Activated T-cell treated with anti-CD3 and anti-CD28 coated beads, Interleukin-2, amount 50 U/mL, for 72 hours (primary cell): ENCODE measurements at regions not wholly inside any gene's neighbourhood (a gene's known extent, or its start where the extent isn't known, plus 50 kb on each side); places are given as distances from the start of the nearest gene placed in this dataset.

ENCODE experiments used
- ATAC-seq, 2 donors: fragments of 150-1000 bp; cut with Tn5 transposase; replicated peaks in 1 of 2; 2 replicates each; pipeline ENCODE4 v1.10.0; 2021; ENCODE audit warnings: moderate library complexity in 2 of 2, mild to moderate bottlenecking in 1 of 2
- DNase-seq, 2 donors: peaks; one replicate each; pipeline ENCODE4 v3.0.0; 2021 to 2022; ENCODE audit warnings: mixed read lengths in 1 of 2
- H3K27ac Mint-ChIP-seq: one replicate; pipeline ENCODE4 v1.8.0; 2022; ENCODE audit warnings: mild to moderate bottlenecking, moderate library complexity, mixed read lengths
- H3K27me3 Mint-ChIP-seq: one replicate; pipeline ENCODE4 v1.8.0; 2022; ENCODE audit warnings: low read depth, mixed read lengths
- H3K36me3 Mint-ChIP-seq, 2 donors: one replicate each; pipeline ENCODE4 v1.8.0; 2022; ENCODE audit warnings: mixed read lengths in 2 of 2, mild to moderate bottlenecking in 1 of 2; ENCODE audit not compliant: insufficient read depth in 2 of 2
- H3K4me1 Mint-ChIP-seq: one replicate; pipeline ENCODE4 v1.8.0; 2022; ENCODE audit warnings: low read depth, mixed read lengths
- H3K4me3 Mint-ChIP-seq, 2 donors: one replicate each; pipeline ENCODE4 v1.8.0; 2022; ENCODE audit warnings: mild to moderate bottlenecking in 2 of 2, mixed read lengths in 2 of 2, moderate library complexity in 2 of 2
- H3K9me3 Mint-ChIP-seq, 2 donors: one replicate each; pipeline ENCODE4 v1.8.0; 2022; ENCODE audit warnings: mixed read lengths in 2 of 2

DNA sequence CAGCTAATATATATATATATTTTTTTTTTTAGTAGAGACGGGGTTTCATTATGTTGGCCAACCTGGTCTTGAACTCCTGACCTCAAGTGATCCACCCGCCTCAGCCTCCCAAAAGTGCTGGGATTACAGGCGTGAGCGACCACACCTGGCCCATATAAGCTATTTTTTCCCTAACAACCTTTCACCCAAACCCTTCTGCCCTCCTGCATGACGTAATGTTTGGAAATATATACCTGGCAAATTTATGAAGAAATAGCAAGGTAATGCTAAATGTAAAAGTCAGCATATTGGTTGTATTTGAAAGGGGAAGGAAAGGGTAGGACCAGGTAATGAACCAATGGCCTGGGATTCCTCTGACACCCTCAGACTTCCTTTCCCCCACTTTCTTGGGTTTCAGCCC lies 325.5 kb upstream of the ARID1B start:
- DNase-seq (no peak), ATAC-seq (no peak)
- Mint-ChIP-seq H3K27ac (no peak overlapping the region), H3K27me3 (no peaks in the 10 kb centered on the region), H3K9me3 (peaks cover 0 to 2% of the 10 kb centered on the region in 2 donors), H3K36me3 (peaks cover 0 to 2% of the 10 kb centered on the region in 2 donors), H3K4me1 (no peaks in the 10 kb centered on the region), H3K4me3 (no peak overlapping the region)

GRCh38 chr6:156451088-156451487 lies 326.1 kb upstream of the ARID1B start:
- H3K4me1 Mint-ChIP-seq = no peaks in the 10 kb centered on the region

DNA sequence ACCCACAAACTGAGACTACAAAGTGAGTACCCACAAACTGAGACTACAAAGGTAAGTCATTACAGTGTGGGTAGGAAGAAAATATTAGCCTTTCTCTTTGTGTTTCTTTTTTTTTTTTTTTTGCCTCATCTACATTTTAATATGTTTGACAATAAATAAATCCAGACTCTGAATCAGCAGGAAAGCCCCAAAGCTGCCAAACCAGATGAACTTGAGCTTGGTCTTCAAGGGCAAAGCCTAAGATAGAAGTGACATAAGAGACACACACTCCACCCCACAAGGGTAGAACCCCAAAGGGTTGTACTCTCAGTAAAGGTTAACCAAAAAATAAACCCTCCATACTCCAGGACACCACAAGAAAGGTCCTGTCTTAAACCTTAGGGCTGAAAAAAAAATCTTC lies 326.8 kb upstream of the ARID1B start:
- Mint-ChIP-seq H3K9me3 (peaks cover 0 to 2% of the 10 kb centered on the region in 2 donors), H3K27ac (no peak overlapping the region), H3K4me1 (no peaks in the 10 kb centered on the region), H3K36me3 (peaks cover 0 to 2% of the 10 kb centered on the region in 2 donors), H3K27me3 (no peaks in the 10 kb centered on the region), H3K4me3 (no peak overlapping the region)
- no peak for DNase-seq
- ATAC-seq = no peak

More at GRCh38 chr6:156451088-156451487, 326.1 kb upstream of the ARID1B start:
- Mint-ChIP-seq H3K9me3 (peaks cover 0 to 2% of the 10 kb centered on the region in 2 donors), H3K27ac (no peak overlapping the region), H3K4me3 (no peak overlapping the region), H3K27me3 (no peaks in the 10 kb centered on the region), H3K36me3 (peaks cover 0 to 2% of the 10 kb centered on the region in 2 donors)
- ATAC-seq = no peak
- no peak for DNase-seq

- Mint-ChIP-seq H3K4me1 (no peaks in the 10 kb centered on the region), H3K27me3 (no peaks in the 10 kb centered on the region), H3K27ac (no peak overlapping the region), H3K9me3 (peaks cover 0 to 2% of the 10 kb centered on the region in 2 donors), H3K36me3 (peaks cover 0 to 2% of the 10 kb centered on the region in 2 donors), H3K4me3 (no peak overlapping the region)
- ATAC-seq (no peak), DNase-seq (no peak)
These were observed 327.6 kb upstream of the ARID1B start for GRCh38 chr6:156449569-156449968.

DNA sequence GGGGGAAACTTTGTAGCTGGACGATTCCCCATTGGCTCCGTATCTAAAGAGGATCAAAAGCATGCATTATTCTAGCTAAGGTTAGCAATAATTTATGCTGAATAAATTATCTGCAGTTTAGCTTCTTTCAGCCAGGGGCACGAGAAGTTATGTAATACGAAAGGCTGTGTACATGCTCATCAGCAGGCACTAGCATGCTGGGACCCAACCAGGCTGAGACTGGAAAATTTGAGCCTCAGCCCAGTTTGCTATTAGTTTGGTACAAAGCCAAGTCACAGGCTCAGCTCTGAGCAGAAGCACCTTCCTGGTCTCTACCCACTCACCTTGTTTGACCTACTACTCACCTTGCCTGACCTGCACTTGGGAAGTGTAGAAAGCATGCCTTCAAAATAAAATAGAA lies 328.1 kb upstream of the ARID1B start:
- Mint-ChIP-seq H3K27ac (no peak overlapping the region), H3K9me3 (peaks cover 0 to 2% of the 10 kb centered on the region in 2 donors), H3K4me1 (no peaks in the 10 kb centered on the region), H3K36me3 (peaks cover 0 to 2% of the 10 kb centered on the region in 2 donors), H3K27me3 (no peaks in the 10 kb centered on the region), H3K4me3 (no peak overlapping the region)
- DNase-seq (no peak), ATAC-seq (no peak)

- Mint-ChIP-seq H3K27me3 (no peaks in the 10 kb centered on the region), H3K36me3 (peaks cover 0 to 2% of the 10 kb centered on the region in 2 donors), H3K4me3 (no peak overlapping the region), H3K4me1 (no peaks in the 10 kb centered on the region), H3K27ac (no peak overlapping the region), H3K9me3 (peaks cover 0 to 2% of the 10 kb centered on the region in 2 donors)
- no peak for ATAC-seq
- no peak for DNase-seq
These were observed 328.6 kb upstream of the ARID1B start for GRCh38 chr6:156448579-156448978.

DNA sequence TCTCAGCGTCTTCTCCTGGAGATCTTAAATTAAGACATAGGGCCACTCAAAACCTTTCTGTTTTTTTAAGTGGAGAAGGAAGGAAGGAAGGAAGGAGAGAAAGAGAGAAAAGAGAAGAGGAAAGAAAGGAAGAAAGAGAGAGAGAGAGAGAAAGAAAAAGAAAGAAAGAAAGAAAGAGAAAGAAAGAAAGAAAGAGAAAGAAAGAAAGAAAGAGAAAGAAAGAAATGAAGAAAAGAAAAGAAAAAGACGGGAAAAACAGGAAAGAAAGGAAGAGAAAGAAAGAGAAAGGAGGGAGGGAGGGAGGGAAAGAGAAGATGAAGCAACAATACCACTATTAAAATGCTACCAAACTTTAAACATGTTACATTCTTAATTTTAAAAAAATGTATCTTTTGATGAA lies 336.5 kb upstream of the ARID1B start:
- no peak for DNase-seq
- H3K27ac Mint-ChIP-seq = no peak overlapping the region
- H3K9me3 Mint-ChIP-seq = peaks cover 0 to 3% of the 10 kb centered on the region in 2 donors
- H3K4me1 Mint-ChIP-seq = no peaks in the 10 kb centered on the region
- ATAC-seq = no peak
- H3K36me3 Mint-ChIP-seq = no peaks in the 10 kb centered on the region
- H3K27me3 Mint-ChIP-seq = no peaks in the 10 kb centered on the region
- H3K4me3 Mint-ChIP-seq = no peak overlapping the region

GRCh38 chr6:156438350-156438923 lies 338.7 kb upstream of the ARID1B start:
- Mint-ChIP-seq H3K27ac (no peak overlapping the region), H3K9me3 (peaks cover 2 to 7% of the 10 kb centered on the region in 2 donors), H3K36me3 (no peaks in the 10 kb centered on the region), H3K27me3 (no peaks in the 10 kb centered on the region), H3K4me1 (no peaks in the 10 kb centered on the region), H3K4me3 (no peak overlapping the region)
- ATAC-seq = no peak
- DNase-seq = no peak

DNA sequence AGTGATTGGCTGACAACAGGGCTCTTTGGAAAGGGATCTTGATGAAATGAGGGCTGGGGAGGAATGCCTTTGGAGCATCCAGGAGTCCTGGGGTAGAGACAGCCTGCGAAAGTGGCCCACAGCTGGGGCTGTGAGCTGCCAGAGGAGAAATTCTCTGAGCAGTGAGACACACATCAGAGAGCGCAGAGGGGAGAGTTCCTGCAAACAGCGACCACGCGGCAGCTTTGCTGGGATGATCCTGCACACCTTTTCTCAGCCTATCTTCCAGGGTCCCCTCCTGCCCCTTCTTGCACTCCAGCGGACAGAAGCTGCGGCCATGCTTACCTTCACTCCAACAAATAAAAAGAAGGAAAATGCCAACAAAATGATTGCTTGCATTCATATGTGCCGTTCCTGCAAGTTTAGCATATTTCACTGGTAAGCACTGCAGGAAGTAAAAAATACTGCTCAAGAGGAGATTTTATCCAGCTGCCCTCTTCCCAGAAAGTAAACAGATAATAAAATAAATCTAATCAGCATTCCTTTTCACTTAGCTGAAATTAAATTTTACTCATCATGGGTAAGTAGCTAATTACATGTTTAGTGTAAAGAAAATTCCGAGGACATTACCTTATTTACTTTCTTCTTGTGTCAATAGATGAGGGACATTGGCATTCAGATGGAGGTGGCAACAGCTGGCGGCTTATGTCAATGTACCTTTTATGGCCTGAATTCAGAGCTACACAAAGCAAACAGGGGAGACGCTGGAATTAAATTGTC lies 339.9 kb upstream of the ARID1B start:
- no peak overlapping the region for H3K4me3 Mint-ChIP-seq
- H3K9me3 Mint-ChIP-seq = peaks cover 2 to 7% of the 10 kb centered on the region in 2 donors
- no peaks in the 10 kb centered on the region for H3K4me1 Mint-ChIP-seq
- H3K27me3 Mint-ChIP-seq = no peaks in the 10 kb centered on the region
- no peaks in the 10 kb centered on the region for H3K36me3 Mint-ChIP-seq
- DNase-seq = no peak
- H3K27ac Mint-ChIP-seq = no peak overlapping the region
- no peak for ATAC-seq

DNA sequence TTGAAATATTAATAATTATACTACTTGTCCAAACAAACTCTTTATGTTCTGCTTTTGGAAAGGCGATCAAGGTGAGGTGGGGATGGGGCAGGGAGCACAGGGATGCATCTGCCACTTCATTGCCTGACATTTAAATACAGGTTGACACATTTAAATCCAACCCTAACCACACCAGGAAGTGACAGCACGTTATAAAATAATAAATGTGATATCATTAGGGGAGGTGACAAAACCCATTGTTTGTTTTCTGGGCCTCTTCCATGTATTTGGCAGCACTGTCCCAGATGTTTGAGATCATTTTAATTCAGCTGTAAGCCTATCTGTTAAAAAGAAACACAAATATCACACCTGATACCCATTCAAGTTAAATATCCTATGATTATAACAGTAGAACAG lies 342.4 kb upstream of the ARID1B start:
- H3K27ac Mint-ChIP-seq = no peak overlapping the region

GRCh38 chr6:156434049-156434794 lies 343.0 kb upstream of the ARID1B start:
- no peaks in the 10 kb centered on the region for H3K36me3 Mint-ChIP-seq

More for the DNA sequence above, 342.4 kb upstream of the ARID1B start:
- Mint-ChIP-seq H3K4me3 (no peak overlapping the region), H3K36me3 (no peaks in the 10 kb centered on the region), H3K9me3 (peaks cover 2 to 3% of the 10 kb centered on the region in 2 donors), H3K4me1 (no peaks in the 10 kb centered on the region), H3K27me3 (no peaks in the 10 kb centered on the region)
- DNase-seq = no peak
- no peak for ATAC-seq

GRCh38 chr6:156432543-156432942 lies 344.6 kb upstream of the ARID1B start:
- DNase-seq = no peak
- no peak overlapping the region for H3K4me3 Mint-ChIP-seq
- no peaks in the 10 kb centered on the region for H3K27me3 Mint-ChIP-seq
- no peak overlapping the region for H3K27ac Mint-ChIP-seq
- peaks cover 2 to 3% of the 10 kb centered on the region in 2 donors for H3K9me3 Mint-ChIP-seq
- no peaks in the 10 kb centered on the region for H3K36me3 Mint-ChIP-seq
- ATAC-seq = no peak
- no peaks in the 10 kb centered on the region for H3K4me1 Mint-ChIP-seq

More at GRCh38 chr6:156434049-156434794, 343.0 kb upstream of the ARID1B start:
- Mint-ChIP-seq H3K27me3 (no peaks in the 10 kb centered on the region), H3K4me1 (no peaks in the 10 kb centered on the region), H3K9me3 (peaks cover 2 to 3% of the 10 kb centered on the region in 2 donors), H3K4me3 (no peak overlapping the region), H3K27ac (no peak overlapping the region)
- no peak for DNase-seq
- no peak for ATAC-seq

DNA sequence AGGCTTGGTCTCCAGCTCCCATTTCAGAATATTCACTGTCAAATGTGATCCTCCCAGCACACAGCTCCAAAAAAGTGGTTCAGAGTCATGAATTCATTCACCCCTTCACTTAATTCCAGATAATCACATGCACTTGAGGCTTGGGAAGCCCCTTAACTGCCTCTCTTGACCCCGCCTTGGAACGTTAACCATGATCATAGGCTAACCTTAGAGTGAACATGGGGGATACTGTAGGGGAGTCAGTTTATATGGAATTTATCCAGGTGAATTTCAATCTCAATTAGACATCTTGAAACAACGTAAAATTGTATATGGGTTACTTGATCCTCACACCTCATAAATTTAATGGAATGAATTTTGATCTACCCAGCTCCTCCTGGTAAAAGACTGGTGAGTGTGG lies 346.8 kb upstream of the ARID1B start:
- ATAC-seq = no peak
- no peak for DNase-seq
- Mint-ChIP-seq H3K4me3 (no peak overlapping the region), H3K27me3 (no peaks in the 10 kb centered on the region), H3K27ac (no peak overlapping the region), H3K36me3 (no peaks in the 10 kb centered on the region), H3K4me1 (no peaks in the 10 kb centered on the region), H3K9me3 (peaks cover 2 to 3% of the 10 kb centered on the region in 2 donors)
